Fibroblast of lung (primary cell): ENCODE measurements at regions not wholly inside any gene's neighbourhood (a gene's known extent, or its start where the extent isn't known, plus 50 kb on each side); places are given as distances from the start of the nearest gene placed in this dataset.

ENCODE experiments used
- DNase-seq, 2 donors: peaks; one replicate each; pipeline versions ENCODE4 v3.0.0 to v3.0.0-alpha.2; 2010; ENCODE audit warnings: low read depth in 2 of 2
- H2AFZ ChIP-seq: 2 replicates; pipeline ENCODE4 v1.5.1; 2012; ENCODE audit warnings: low read length, control low read depth, inconsistent platforms
- H3K27ac ChIP-seq: 2 replicates; pipeline ENCODE4 v1.5.1; 2011; ENCODE audit warnings: low read length, control low read depth; ENCODE audit not compliant: insufficient read depth
- H3K27me3 ChIP-seq: 2 replicates; pipeline ENCODE4 v1.5.1; 2011; ENCODE audit warnings: mild to moderate bottlenecking, low read length; ENCODE audit not compliant: control insufficient read depth, insufficient read depth
- H3K36me3 ChIP-seq: 2 replicates; pipeline ENCODE4 v1.5.1; 2011; ENCODE audit warnings: low read length; ENCODE audit not compliant: control insufficient read depth, insufficient read depth
- H3K4me1 ChIP-seq: 2 replicates; pipeline ENCODE4 v1.5.1; 2011; ENCODE audit warnings: low read length; ENCODE audit not compliant: control insufficient read depth, insufficient read depth; ENCODE audit errors: extremely low read depth
- H3K4me2 ChIP-seq: 2 replicates; pipeline ENCODE4 v1.5.1; 2011; ENCODE audit warnings: low read length, control low read depth; ENCODE audit not compliant: insufficient read depth; ENCODE audit errors: extremely low read depth
- H3K4me3 ChIP-seq, 4 experiments: fragments of 200-600 bp in 1 of 4; sonication (generic) in 1 of 4; replicated peaks in 1 of 4; 2 replicates each; pipeline ENCODE4 v1.5.1; 2011 to 2016; ENCODE audit warnings: low read length in 4 of 4, low read depth in 3 of 4, mild to moderate bottlenecking in 3 of 4, control low read depth in 2 of 4, inconsistent platforms in 1 of 4, mixed read lengths in 1 of 4; ENCODE audit not compliant: insufficient read depth in 1 of 4; ENCODE audit errors: control extremely low read depth in 1 of 4
- H3K79me2 ChIP-seq: 2 replicates; pipeline ENCODE4 v1.5.1; 2012; ENCODE audit warnings: mild to moderate bottlenecking, low read length, inconsistent platforms; ENCODE audit not compliant: control insufficient read depth, insufficient read depth
- H3K9ac ChIP-seq: 2 replicates; pipeline ENCODE4 v1.5.1; 2011; ENCODE audit warnings: mild to moderate bottlenecking, low read length, control low read depth; ENCODE audit not compliant: insufficient read depth
- H3K9me3 ChIP-seq: 2 replicates; pipeline ENCODE4 v1.5.1; 2012; ENCODE audit warnings: low read depth, low read length; ENCODE audit not compliant: control insufficient read depth, insufficient read depth
- H4K20me1 ChIP-seq: 2 replicates; pipeline ENCODE4 v1.5.1; 2011; ENCODE audit warnings: low read length; ENCODE audit not compliant: control insufficient read depth, insufficient read depth; ENCODE audit errors: extremely low read depth
- EZH2 ChIP-seq: IDR thresholded peaks from 2 replicates; pipeline ENCODE4 v1.5.1; 2012; ENCODE audit warnings: low read length, control low read depth, mild to moderate bottlenecking; ENCODE audit errors: missing control alignments
- TF ChIP-seq, protein P1 (sequence below), 2 donors: IDR thresholded peaks in 1 of 2; conservative IDR thresholded peaks in 1 of 2; 1 replicate in 1 of 2; 2 replicates in 1 of 2; pipeline ENCODE4 v1.5.1; 2011 to 2012; ENCODE audit warnings: low read length in 2 of 2, control low read depth in 1 of 2, inconsistent platforms in 1 of 2, low read depth in 1 of 2, mild to moderate bottlenecking in 1 of 2

DNA sequence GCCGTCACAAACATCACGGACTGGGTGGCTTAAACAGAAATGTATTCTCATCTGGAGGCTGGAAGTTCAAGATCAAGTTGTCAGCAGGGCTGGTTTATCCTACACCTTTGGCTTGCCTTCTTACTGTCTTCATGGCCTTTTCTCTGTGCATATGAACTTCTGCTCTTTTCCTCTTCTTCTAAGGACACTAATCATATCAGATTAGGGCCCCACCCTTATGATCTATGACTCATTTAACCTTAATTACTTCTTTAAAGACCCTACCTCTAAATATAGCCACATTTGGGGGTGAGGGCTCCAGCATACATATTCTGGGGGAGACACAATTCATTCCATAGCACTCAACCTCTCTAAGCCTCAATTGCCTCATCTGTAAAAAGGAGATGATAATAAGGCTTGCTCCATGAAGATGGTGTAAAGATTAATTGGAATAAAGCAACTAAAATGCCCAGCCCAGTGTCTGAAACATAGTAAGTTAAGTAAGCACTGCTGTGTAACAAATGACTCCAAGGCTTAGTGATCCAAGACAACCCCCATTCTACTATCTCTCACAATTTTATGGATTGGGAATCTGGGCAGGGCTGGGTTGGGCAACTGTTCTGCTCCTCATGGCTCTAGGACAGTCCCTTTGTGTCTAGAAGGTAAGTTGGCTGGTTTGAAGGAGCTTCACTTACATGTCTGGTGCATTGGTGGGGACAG is 119.8 kb downstream of the BANF2 start:
- Histone ChIP-seq H3K79me2 (no peaks in the 10 kb centered on the region), H3K36me3 (no peaks in the 10 kb centered on the region), H3K9me3 (no peaks in the 10 kb centered on the region), H4K20me1 (no peaks in the 10 kb centered on the region), H3K4me2 (no peak overlapping the region), H3K4me3 (no peak overlapping the region), H3K9ac (no peak overlapping the region), H2AFZ (no peak overlapping the region), H3K27ac (no peak overlapping the region), H3K4me1 (peaks cover 4% of the 10 kb centered on the region), H3K27me3 (no peaks in the 10 kb centered on the region)
- TF ChIP-seq, protein P1, sequence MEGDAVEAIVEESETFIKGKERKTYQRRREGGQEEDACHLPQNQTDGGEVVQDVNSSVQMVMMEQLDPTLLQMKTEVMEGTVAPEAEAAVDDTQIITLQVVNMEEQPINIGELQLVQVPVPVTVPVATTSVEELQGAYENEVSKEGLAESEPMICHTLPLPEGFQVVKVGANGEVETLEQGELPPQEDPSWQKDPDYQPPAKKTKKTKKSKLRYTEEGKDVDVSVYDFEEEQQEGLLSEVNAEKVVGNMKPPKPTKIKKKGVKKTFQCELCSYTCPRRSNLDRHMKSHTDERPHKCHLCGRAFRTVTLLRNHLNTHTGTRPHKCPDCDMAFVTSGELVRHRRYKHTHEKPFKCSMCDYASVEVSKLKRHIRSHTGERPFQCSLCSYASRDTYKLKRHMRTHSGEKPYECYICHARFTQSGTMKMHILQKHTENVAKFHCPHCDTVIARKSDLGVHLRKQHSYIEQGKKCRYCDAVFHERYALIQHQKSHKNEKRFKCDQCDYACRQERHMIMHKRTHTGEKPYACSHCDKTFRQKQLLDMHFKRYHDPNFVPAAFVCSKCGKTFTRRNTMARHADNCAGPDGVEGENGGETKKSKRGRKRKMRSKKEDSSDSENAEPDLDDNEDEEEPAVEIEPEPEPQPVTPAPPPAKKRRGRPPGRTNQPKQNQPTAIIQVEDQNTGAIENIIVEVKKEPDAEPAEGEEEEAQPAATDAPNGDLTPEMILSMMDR (conservative IDR thresholded peaks at IDR 0.05 in 1 of 2, IDR thresholded peaks at IDR 0.05 in 1 of 2; ENCODE audit: low read depth in 1 of 2, low read length in 2 of 2): no peak
- TF ChIP-seq EZH2: no peak
- DNase-seq: no peak

DNA sequence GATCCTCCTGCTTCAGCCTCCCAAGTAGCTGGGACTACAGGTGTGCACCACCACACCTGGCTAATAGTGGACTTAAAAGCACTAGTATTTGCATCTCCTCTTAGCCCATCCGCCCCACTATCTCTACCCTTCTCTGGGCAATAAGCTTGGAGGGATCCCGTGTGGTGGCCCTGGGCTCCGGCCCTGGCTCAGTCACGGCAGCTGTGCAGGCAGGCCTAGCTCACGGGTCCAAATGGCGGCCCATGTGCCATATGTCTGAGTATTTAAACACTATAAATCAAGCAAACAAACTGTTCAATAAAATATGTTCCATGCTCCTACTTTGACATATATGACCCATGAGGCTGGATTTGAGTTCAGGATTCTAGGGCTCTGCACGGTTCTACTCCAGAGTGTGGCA is 118.4 kb downstream of the BANF2 start:
- TF ChIP-seq, protein P1 (conservative IDR thresholded peaks at IDR 0.05 in 1 of 2, IDR thresholded peaks at IDR 0.05 in 1 of 2; ENCODE audit: low read depth in 1 of 2, low read length in 2 of 2): no peak
- no peak for TF ChIP-seq EZH2
- peaks cover 4% of the 10 kb centered on the region for H3K4me1 ChIP-seq
- no peaks in the 10 kb centered on the region for H3K79me2 ChIP-seq
- H3K36me3 ChIP-seq: no peaks in the 10 kb centered on the region
- H4K20me1 ChIP-seq: no peaks in the 10 kb centered on the region
- H3K9ac ChIP-seq: no peak overlapping the region
- no peak for DNase-seq
- no peaks in the 10 kb centered on the region for H3K27me3 ChIP-seq
- H3K9me3 ChIP-seq: no peaks in the 10 kb centered on the region
- no peak overlapping the region for H3K4me3 ChIP-seq
- H3K27ac ChIP-seq: no peak overlapping the region
- H3K4me2 ChIP-seq: no peak overlapping the region
- H2AFZ ChIP-seq: no peak overlapping the region

DNA sequence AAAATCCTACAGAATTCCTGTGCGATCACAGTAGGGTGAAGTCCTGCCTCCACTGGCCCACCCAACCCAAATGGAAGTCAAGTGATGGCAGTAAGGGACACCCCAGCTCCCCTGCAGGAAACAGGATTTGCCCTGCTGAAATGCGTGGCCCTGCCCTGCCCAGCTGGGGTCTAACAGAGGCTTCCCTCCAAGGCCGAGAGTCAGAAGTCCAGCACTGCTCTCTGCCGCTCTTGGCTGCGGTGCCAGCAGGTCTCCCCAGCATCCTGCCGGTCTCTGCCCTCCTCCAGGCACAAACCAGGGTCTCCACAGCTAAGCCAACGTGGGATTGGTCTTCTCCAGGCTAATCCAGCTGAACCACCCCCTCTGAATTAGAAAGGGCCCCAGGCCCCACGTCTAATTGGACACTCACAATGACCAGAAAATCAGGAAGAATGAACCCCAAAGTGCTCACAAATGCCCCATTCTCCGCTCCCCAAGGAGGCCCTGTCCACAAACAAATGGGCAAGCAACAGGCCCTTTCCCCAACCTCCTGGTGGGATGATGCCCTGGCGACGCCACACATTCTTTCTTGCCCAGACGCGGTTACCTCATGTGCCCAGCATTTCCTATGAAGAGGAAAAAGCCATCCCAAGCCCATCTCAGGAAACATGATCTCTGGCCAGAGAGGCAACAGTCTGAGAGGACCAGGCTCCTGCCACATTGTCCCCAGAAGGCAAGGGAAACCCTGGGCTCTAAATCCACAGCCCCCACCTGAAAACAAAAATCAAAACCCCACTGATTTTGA is 117.2 kb downstream of the BANF2 start:
- no peak overlapping the region for H3K9ac ChIP-seq
- no peak overlapping the region for H3K27ac ChIP-seq
- H4K20me1 ChIP-seq: no peaks in the 10 kb centered on the region
- no peaks in the 10 kb centered on the region for H3K9me3 ChIP-seq
- TF ChIP-seq, protein P1 (conservative IDR thresholded peaks at IDR 0.05 in 1 of 2, IDR thresholded peaks at IDR 0.05 in 1 of 2; ENCODE audit: low read depth in 1 of 2, low read length in 2 of 2): no peak
- H2AFZ ChIP-seq: no peak overlapping the region
- no peak overlapping the region for H3K4me3 ChIP-seq
- no peaks in the 10 kb centered on the region for H3K79me2 ChIP-seq
- peaks cover under 1% of the 10 kb centered on the region for H3K4me1 ChIP-seq
- H3K36me3 ChIP-seq: no peaks in the 10 kb centered on the region
- H3K4me2 ChIP-seq: no peak overlapping the region
- peak in 1 of 2 donors; percentile 63 for DNase-seq
- no peaks in the 10 kb centered on the region for H3K27me3 ChIP-seq
